GM18520 (cell line): ENCODE measurements at regions not wholly inside any gene's neighbourhood (a gene's known extent, or its start where the extent isn't known, plus 50 kb on each side); places are given as distances from the start of the nearest gene placed in this dataset.

Experiments used
- ATAC-seq: cut with Tn5 transposase; IDR thresholded peaks from one replicate; pipeline ENCODE4 v1.9.1; 2021; ENCODE audit not compliant: unreplicated experiment

- no peak for ATAC-seq
Observed at GRCh38 chr4:108567831-108568230, 52.5 kb upstream of the RPL34 start.

GRCh38 chr4:108561116-108561515 is 59.3 kb upstream of the RPL34 start:
- no peak for ATAC-seq

GRCh38 chr4:108560616-108561015 is 59.8 kb upstream of the RPL34 start:
- no peak for ATAC-seq

GRCh38 chr4:108559911-108560310 is 60.5 kb upstream of the RPL34 start:
- no peak for ATAC-seq

GRCh38 chr4:108559068-108559793 is 61.1 kb upstream of the RPL34 start:
- no peak for ATAC-seq

- ATAC-seq: no peak
Observed at GRCh38 chr4:108556588-108557200, 63.7 kb upstream of the RPL34 start.

GRCh38 chr4:108556166-108556565 is 64.2 kb upstream of the RPL34 start:
- ATAC-seq: no peak

- no peak for ATAC-seq
Observed at GRCh38 chr4:108555701-108556100, 64.7 kb upstream of the RPL34 start.

GRCh38 chr4:108547682-108548081 is 72.7 kb upstream of the RPL34 start:
- no peak for ATAC-seq

- no peak for ATAC-seq
Observed at GRCh38 chr4:108546728-108547127, 73.6 kb upstream of the RPL34 start.

GRCh38 chr4:108544481-108544880 is 75.9 kb upstream of the RPL34 start:
- no peak for ATAC-seq

- ATAC-seq: no peak
Observed at GRCh38 chr4:108543359-108543968, 76.9 kb upstream of the RPL34 start.

GRCh38 chr4:108540536-108540935 is 79.8 kb upstream of the RPL34 start:
- no peak for ATAC-seq

GRCh38 chr4:108536577-108536976 is 83.8 kb upstream of the RPL34 start:
- ATAC-seq: no peak

- no peak for ATAC-seq
Observed at GRCh38 chr4:108535757-108536156, 84.6 kb upstream of the RPL34 start.

GRCh38 chr4:108533876-108534275 is 86.5 kb upstream of the RPL34 start:
- ATAC-seq: no peak

GRCh38 chr4:108533245-108533844 is 87.0 kb upstream of the RPL34 start:
- ATAC-seq: no peak

- no peak for ATAC-seq
Observed at GRCh38 chr4:108532738-108533137, 87.6 kb upstream of the RPL34 start.

- ATAC-seq: no peak
Observed at GRCh38 chr4:108532187-108532586, 88.2 kb upstream of the RPL34 start.

- no peak for ATAC-seq
Observed at GRCh38 chr4:108531461-108531860, 88.9 kb upstream of the RPL34 start.

GRCh38 chr4:108529984-108530905 is 90.1 kb upstream of the RPL34 start:
- no peak for ATAC-seq
